ENCODE measurements at regions not wholly inside any gene's neighbourhood (a gene's known extent, or its start where the extent isn't known, plus 50 kb on each side); places are given as distances from the start of the nearest gene placed in this dataset.

GRCh38 chr11:49377978-49378377 is 169.6 kb upstream of the FOLH1 start:
- TF ChIP-seq CTCF (conservative IDR thresholded peaks at IDR 0.05) (no peak), ZFX (IDR thresholded peaks at IDR 0.05) (no peak)
